LNCaP clone FGC (cell line): ENCODE measurements at regions not wholly inside any gene's neighbourhood (a gene's known extent, or its start where the extent isn't known, plus 50 kb on each side); places are given as distances from the start of the nearest gene placed in this dataset.

Experiments used
- DNase-seq: peaks from one replicate; pipeline ENCODE4 v3.0.0-alpha.2; 2011; ENCODE audit warnings: low read depth
- H3K4me3 ChIP-seq: 2 replicates; pipeline ENCODE4 v1.5.1; 2011; ENCODE audit warnings: mild to moderate bottlenecking, low read depth, low read length, control low read depth
- CTCF ChIP-seq: IDR thresholded peaks from 2 replicates; pipeline ENCODE4 v1.5.1; 2012; ENCODE audit warnings: mild to moderate bottlenecking; ENCODE audit not compliant: control insufficient read depth, insufficient read depth; ENCODE audit errors: extremely low read depth

- no peak overlapping the region for H3K4me3 ChIP-seq
- TF ChIP-seq CTCF: no peak
- DNase-seq: no peak
Observed at GRCh38 chr18:10401521-10401920, 52.9 kb upstream of the APCDD1 start.

- no peak for TF ChIP-seq CTCF
- no peak for DNase-seq
- H3K4me3 ChIP-seq: no peak overlapping the region
Observed at GRCh38 chr18:10401930-10402329, 52.5 kb upstream of the APCDD1 start.

GRCh38 chr18:10402871-10403559 is 51.4 kb upstream of the APCDD1 start:
- DNase-seq: no peak
- TF ChIP-seq CTCF: no peak
- no peak overlapping the region for H3K4me3 ChIP-seq

GRCh38 chr18:10403708-10404107 is 50.7 kb upstream of the APCDD1 start:
- TF ChIP-seq CTCF: no peak
- H3K4me3 ChIP-seq: no peak overlapping the region
- DNase-seq: no peak

GRCh38 chr18:10404168-10404567 is 50.3 kb upstream of the APCDD1 start:
- DNase-seq: no peak
- no peak for TF ChIP-seq CTCF
- no peak overlapping the region for H3K4me3 ChIP-seq
